Thymus (tissue), 11 donors: ENCODE measurements at regions not wholly inside any gene's neighbourhood (a gene's known extent, or its start where the extent isn't known, plus 50 kb on each side); places are given as distances from the start of the nearest gene placed in this dataset.

Source experiments
- DNase-seq, 9 donors: peaks; one replicate each; pipeline ENCODE4 v3.0.0-alpha.2; 2013; ENCODE audit warnings: low spot score in 9 of 9, low read depth in 6 of 9, missing footprints in 1 of 9
- H3K27ac ChIP-seq, 2 donors: one replicate each; pipeline ENCODE4 v1.5.1; 2013; ENCODE audit warnings: control low read depth in 1 of 2, low read depth in 1 of 2, low read length in 1 of 2, mild to moderate bottlenecking in 1 of 2, moderate library complexity in 1 of 2
- H3K27me3 ChIP-seq, 2 donors: one replicate each; pipeline ENCODE4 v1.5.1; 2013; ENCODE audit warnings: low read length in 1 of 2; ENCODE audit not compliant: control insufficient read depth in 2 of 2, insufficient read depth in 1 of 2
- H3K36me3 ChIP-seq, 2 donors: one replicate each; pipeline ENCODE4 v1.5.1; 2013; ENCODE audit warnings: low read length in 1 of 2, mild to moderate bottlenecking in 1 of 2, moderate library complexity in 1 of 2; ENCODE audit not compliant: control insufficient read depth in 2 of 2, insufficient read depth in 2 of 2
- H3K4me1 ChIP-seq, 2 donors: one replicate each; pipeline ENCODE4 v1.5.1; 2013; ENCODE audit warnings: low read length in 2 of 2; ENCODE audit not compliant: control insufficient read depth in 2 of 2, insufficient read depth in 2 of 2
- H3K4me3 ChIP-seq, 2 donors: one replicate each; pipeline ENCODE4 v1.5.1; 2013; ENCODE audit warnings: low read length in 2 of 2, control low read depth in 1 of 2, mild to moderate bottlenecking in 1 of 2
- H3K9me3 ChIP-seq, 2 donors: one replicate each; pipeline ENCODE4 v1.5.1; 2013; ENCODE audit warnings: low read length in 1 of 2, mild to moderate bottlenecking in 1 of 2; ENCODE audit not compliant: control insufficient read depth in 2 of 2, insufficient read depth in 1 of 2
- WGBS: extraction: QIAGEN DNeasy Blood & Tissue Kit; methylation state at CpG from one replicate; pipeline ENCODE4 v1.1.7; 2013; 5-methylcytosine and 5-hydroxymethylcytosine counted together
- donor health status: healthy.

- Histone ChIP-seq H3K9me3 (no peaks in the 10 kb centered on the region), H3K27ac (no peak overlapping the region), H3K4me1 (no peaks in the 10 kb centered on the region), H3K36me3 (no peaks in the 10 kb centered on the region), H3K27me3 (no peaks in the 10 kb centered on the region), H3K4me3 (no peak overlapping the region)
- 76% methylated on average over 2 of the region's 2 CpGs for WGBS
- no peak for DNase-seq
These were observed 541.3 kb downstream of the GBA3 start for GRCh38 chr4:23234018-23234417.

DNA sequence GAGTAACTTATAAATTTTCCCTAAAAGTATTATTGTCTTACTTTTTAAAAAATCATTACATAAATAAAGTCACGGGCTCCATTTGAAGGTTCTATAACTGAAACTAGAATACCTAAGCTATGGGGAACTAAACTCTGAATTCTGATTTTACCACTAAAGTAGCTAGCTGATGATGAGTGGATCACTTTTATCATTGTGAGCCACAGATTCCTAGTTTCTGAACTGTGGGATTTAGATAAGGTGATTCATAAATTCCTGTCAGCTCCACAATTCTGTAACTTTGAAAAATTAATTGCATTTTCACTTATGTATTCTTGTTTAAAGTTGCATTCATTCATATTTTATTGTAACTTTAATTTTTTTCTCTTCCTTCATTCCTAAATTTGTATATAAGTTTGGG is 540.9 kb downstream of the GBA3 start:
- no peak for DNase-seq
- Histone ChIP-seq H3K27ac (no peak overlapping the region), H3K4me1 (no peaks in the 10 kb centered on the region), H3K9me3 (no peaks in the 10 kb centered on the region), H3K4me3 (no peak overlapping the region), H3K36me3 (no peaks in the 10 kb centered on the region), H3K27me3 (no peaks in the 10 kb centered on the region)
- 93% methylated on average over 1 of the region's 1 CpG for WGBS

- no peaks in the 10 kb centered on the region for H3K9me3 ChIP-seq
- no peak overlapping the region for H3K4me3 ChIP-seq
- no peaks in the 10 kb centered on the region for H3K4me1 ChIP-seq
- no peak for DNase-seq
- H3K27ac ChIP-seq: no peak overlapping the region
- 89% methylated on average over 2 of the region's 2 CpGs for WGBS
- no peaks in the 10 kb centered on the region for H3K36me3 ChIP-seq
- H3K27me3 ChIP-seq: no peaks in the 10 kb centered on the region
These were observed 540.2 kb downstream of the GBA3 start for GRCh38 chr4:23232987-23233386.

GRCh38 chr4:23225564-23225963 is 532.8 kb downstream of the GBA3 start:
- no peaks in the 10 kb centered on the region for H3K4me1 ChIP-seq
- H3K4me3 ChIP-seq: no peak overlapping the region
- no peaks in the 10 kb centered on the region for H3K9me3 ChIP-seq
- no peaks in the 10 kb centered on the region for H3K36me3 ChIP-seq
- no peak for DNase-seq
- no peaks in the 10 kb centered on the region for H3K27me3 ChIP-seq
- no peak overlapping the region for H3K27ac ChIP-seq
- WGBS: 97% methylated on average over 1 of the region's 1 CpG

GRCh38 chr4:23224684-23225420 is 532.1 kb downstream of the GBA3 start:
- WGBS: 71% methylated on average over 4 of the region's 4 CpGs
- Histone ChIP-seq H3K4me3 (no peak overlapping the region), H3K4me1 (no peaks in the 10 kb centered on the region), H3K36me3 (no peaks in the 10 kb centered on the region), H3K9me3 (no peaks in the 10 kb centered on the region), H3K27ac (no peak overlapping the region), H3K27me3 (no peaks in the 10 kb centered on the region)
- no peak for DNase-seq

- 87% methylated on average over 2 of the region's 2 CpGs for WGBS
- no peaks in the 10 kb centered on the region for H3K4me1 ChIP-seq
These were observed 528.2 kb downstream of the GBA3 start for GRCh38 chr4:23220911-23221310.

DNA sequence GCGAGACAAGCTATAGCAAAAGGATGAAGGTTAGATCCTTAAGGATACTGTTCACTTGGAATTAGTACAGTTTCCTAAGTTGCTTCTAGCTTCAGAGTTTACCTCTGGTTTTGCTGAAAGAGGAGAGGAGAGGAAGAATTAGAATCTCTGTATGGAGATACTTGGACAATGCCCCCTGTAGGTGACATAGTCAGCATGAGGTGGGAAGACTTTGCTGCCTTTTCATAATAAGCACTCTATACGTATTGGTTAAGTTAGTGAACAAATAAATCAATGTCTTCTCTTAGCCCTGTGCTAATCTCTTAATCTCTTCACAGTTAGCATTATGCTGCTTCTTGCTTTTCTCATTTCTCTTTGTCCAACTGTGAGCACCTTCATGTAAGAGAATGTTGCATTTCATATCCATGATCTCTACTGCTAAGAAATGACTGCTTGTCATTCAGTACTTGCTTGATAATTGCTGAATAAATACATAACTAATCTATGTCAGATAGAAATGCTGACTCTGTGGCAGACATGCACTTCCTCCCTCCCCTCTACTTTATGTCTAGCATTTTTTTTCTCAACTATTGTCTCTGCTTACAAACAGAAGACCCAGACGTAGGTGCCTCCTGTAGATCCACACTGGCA is 527.2 kb downstream of the GBA3 start:
- no peaks in the 10 kb centered on the region for H3K4me1 ChIP-seq
- no peaks in the 10 kb centered on the region for H3K36me3 ChIP-seq
- 88% methylated on average over 3 of the region's 3 CpGs for WGBS
- no peaks in the 10 kb centered on the region for H3K27me3 ChIP-seq
- H3K9me3 ChIP-seq: no peaks in the 10 kb centered on the region
- H3K4me3 ChIP-seq: no peak overlapping the region
- DNase-seq: no peak
- no peak overlapping the region for H3K27ac ChIP-seq

More at GRCh38 chr4:23220911-23221310, 528.2 kb downstream of the GBA3 start:
- H3K27me3 ChIP-seq: no peaks in the 10 kb centered on the region
- no peak for DNase-seq
- H3K36me3 ChIP-seq: no peaks in the 10 kb centered on the region
- no peaks in the 10 kb centered on the region for H3K9me3 ChIP-seq
- H3K27ac ChIP-seq: no peak overlapping the region
- no peak overlapping the region for H3K4me3 ChIP-seq

GRCh38 chr4:23213198-23213597 is 520.5 kb downstream of the GBA3 start:
- Histone ChIP-seq H3K27me3 (no peaks in the 10 kb centered on the region), H3K36me3 (no peaks in the 10 kb centered on the region), H3K4me1 (no peaks in the 10 kb centered on the region), H3K27ac (no peak overlapping the region), H3K9me3 (no peaks in the 10 kb centered on the region), H3K4me3 (no peak overlapping the region)
- WGBS: 73% methylated on average over 2 of the region's 2 CpGs
- no peak for DNase-seq

- H3K4me1 ChIP-seq: no peaks in the 10 kb centered on the region
- no peaks in the 10 kb centered on the region for H3K9me3 ChIP-seq
- 90% methylated on average over 4 of the region's 4 CpGs for WGBS
- no peak overlapping the region for H3K27ac ChIP-seq
- no peaks in the 10 kb centered on the region for H3K27me3 ChIP-seq
- DNase-seq: no peak
- H3K36me3 ChIP-seq: no peaks in the 10 kb centered on the region
- H3K4me3 ChIP-seq: no peak overlapping the region
These were observed 519.8 kb downstream of the GBA3 start for GRCh38 chr4:23212558-23212957.
